Stimulated activated naive CD8-positive, alpha-beta T cell treated with anti-CD3 and anti-CD28 coated beads, Interleukin-15, amount 100 ng/mL, for 72 hours (primary cell): ENCODE measurements at regions not wholly inside any gene's neighbourhood (a gene's known extent, or its start where the extent isn't known, plus 50 kb on each side); places are given as distances from the start of the nearest gene placed in this dataset.

Source experiments
- ATAC-seq: fragments of 150-1000 bp; cut with Tn5 transposase; 2 replicates; pipeline ENCODE4 v1.10.0; 2021; ENCODE audit warnings: mild to moderate bottlenecking, moderate library complexity
- DNase-seq, 2 donors: peaks; one replicate each; pipeline ENCODE4 v3.0.0; 2021 to 2022
- H3K27ac Mint-ChIP-seq, 2 donors: one replicate each; pipeline ENCODE4 v1.8.0; 2022; ENCODE audit warnings: mild to moderate bottlenecking in 2 of 2, mixed read lengths in 2 of 2, moderate library complexity in 2 of 2
- H3K27me3 Mint-ChIP-seq: one replicate; pipeline ENCODE4 v1.8.0; 2022; ENCODE audit warnings: mixed read lengths
- H3K4me1 Mint-ChIP-seq: one replicate; pipeline ENCODE4 v1.8.0; 2022; ENCODE audit warnings: mild to moderate bottlenecking, mixed read lengths
- H3K4me3 Mint-ChIP-seq, 2 donors: one replicate each; pipeline ENCODE4 v1.8.0; 2022; ENCODE audit warnings: mild to moderate bottlenecking in 2 of 2, mixed read lengths in 2 of 2, moderate library complexity in 1 of 2
- H3K9me3 Mint-ChIP-seq, 2 donors: one replicate each; pipeline ENCODE4 v1.8.0; 2022; ENCODE audit warnings: mixed read lengths in 2 of 2

DNA sequence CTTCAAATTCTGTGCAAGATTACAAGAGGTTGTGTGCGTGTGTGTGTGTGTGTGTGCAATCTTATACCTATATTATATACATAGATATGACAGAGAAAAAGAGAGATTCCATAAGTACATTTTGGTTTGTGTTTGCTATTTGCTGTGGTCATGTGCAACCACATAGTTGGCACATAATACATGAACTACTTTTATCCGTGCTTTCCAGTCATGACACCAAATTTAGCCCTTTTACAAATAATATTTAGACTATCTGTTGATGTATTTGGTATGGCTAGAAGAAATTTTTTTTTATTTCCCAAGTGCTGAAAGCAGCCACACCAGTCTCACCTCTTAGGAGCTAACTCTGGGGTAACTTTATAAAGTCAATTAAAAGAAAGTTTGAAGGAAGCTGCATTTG, 63.5 kb upstream of the EGFR start:
- peaks cover 14 to 20% of the 10 kb centered on the region in 2 donors for H3K9me3 Mint-ChIP-seq

DNA sequence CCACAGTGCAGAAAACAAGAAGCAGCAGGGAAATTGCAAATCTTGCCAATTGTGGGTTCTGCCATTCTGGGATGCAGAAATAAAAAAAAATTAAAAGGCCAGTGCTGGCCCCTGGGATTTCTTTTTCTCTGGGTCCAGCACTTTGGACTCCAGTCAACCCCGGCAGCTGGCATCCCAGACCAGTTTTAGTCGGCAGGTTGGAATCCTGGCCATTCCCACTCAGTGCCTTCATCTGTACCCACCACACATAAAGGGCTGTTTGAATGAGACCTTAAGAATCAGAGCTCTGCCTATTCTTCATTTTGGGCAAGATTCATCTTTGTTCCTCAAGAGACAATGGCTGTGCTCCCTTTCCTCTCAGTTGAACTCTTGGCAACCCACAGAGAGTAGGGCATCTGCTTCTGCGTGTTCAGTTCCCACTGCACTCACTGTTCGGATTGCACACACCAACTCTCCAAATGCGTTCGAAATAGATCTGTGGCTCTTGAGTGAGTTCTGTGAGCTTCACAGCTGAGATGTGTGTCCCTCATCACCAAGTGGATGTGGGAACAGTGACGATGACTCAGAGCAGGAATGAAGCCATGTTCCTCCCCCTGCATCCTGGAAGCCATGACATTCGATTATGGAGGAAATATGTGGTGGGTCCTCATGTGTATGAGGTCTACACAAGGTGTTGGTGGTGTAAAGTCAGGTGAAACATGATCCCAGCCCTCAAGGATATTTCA, 63.0 kb upstream of the EGFR start:
- Mint-ChIP-seq H3K4me3 (no peak overlapping the region), H3K27me3 (peaks cover 7% of the 10 kb centered on the region), H3K27ac (no peak overlapping the region), H3K4me1 (no peaks in the 10 kb centered on the region), H3K9me3 (peaks cover 12 to 20% of the 10 kb centered on the region in 2 donors)
- DNase-seq: no peak
- ATAC-seq: no peak

More for the DNA sequence above, 63.5 kb upstream of the EGFR start:
- Mint-ChIP-seq H3K27me3 (peaks cover 7% of the 10 kb centered on the region), H3K4me1 (no peaks in the 10 kb centered on the region), H3K27ac (no peak overlapping the region), H3K4me3 (no peak overlapping the region)
- no peak for ATAC-seq
- DNase-seq: no peak

DNA sequence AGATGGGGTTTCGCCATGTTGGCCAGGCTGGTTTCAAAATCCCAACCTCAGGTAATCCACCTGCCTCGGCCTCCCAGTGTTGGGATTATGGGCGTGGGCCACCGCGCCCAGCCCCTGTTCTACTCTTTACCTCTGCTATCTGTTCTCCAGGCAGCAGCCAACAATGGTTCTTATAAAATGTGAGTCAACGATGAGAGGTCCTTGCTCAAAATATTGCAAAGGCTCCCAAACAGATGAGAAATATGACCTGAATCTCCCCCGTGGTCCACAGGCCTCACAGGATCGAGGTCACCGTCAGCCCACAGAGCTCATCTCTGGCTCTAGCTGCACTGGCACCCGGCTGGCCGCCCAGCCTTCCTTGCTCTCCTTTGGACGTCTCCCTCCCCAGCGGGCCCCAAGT, 62.0 kb upstream of the EGFR start:
- peaks cover 7% of the 10 kb centered on the region for H3K27me3 Mint-ChIP-seq
- H3K27ac Mint-ChIP-seq: no peak overlapping the region
- no peak for DNase-seq
- peaks cover 5 to 14% of the 10 kb centered on the region in 2 donors for H3K9me3 Mint-ChIP-seq
- no peaks in the 10 kb centered on the region for H3K4me1 Mint-ChIP-seq
- no peak for ATAC-seq
- H3K4me3 Mint-ChIP-seq: no peak overlapping the region

DNA sequence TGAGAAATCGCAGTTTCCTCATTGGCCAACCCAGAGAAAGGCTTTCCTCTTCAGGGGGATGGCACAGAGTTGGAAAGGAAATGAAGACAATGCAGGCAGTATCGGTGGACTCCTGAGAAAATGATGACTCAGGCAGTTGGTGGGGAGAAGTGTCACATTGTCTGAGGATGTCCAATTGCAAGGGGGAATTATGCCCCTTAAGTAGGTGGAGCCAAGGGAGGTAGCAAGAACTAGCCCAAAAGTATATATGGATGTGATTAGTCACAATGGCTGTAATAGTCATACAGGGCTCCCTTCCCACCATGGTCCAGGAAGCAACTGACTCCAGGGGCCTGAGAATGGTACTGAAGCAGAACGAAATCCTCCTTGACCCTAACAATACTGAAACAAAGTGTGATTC, 58.3 kb upstream of the EGFR start:
- Mint-ChIP-seq H3K27ac (no peak overlapping the region), H3K9me3 (peaks cover 5 to 8% of the 10 kb centered on the region in 2 donors), H3K4me3 (no peak overlapping the region), H3K27me3 (peaks cover 7% of the 10 kb centered on the region), H3K4me1 (no peaks in the 10 kb centered on the region)
- no peak for DNase-seq
- ATAC-seq: no peak

DNA sequence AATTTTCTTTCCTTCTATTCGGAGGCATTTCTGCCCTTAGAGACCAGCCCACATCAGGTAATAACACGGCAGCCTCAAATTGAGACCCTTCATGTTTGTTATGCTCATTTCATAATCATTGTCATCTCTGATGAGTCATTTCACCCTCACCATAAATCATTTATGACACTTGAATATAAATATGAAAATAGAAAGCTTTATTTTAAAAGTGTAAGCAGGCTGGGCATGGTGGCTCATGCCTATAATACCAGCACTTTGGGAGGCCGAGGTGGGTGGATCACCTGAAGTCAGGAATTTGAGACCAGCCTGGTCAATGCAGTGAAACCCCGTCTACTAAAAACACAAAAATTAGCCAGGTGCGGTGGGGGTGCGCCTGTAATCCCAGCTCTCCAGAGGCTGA, 57.4 kb upstream of the EGFR start:
- Mint-ChIP-seq H3K27me3 (peaks cover 7% of the 10 kb centered on the region), H3K4me3 (no peak overlapping the region), H3K9me3 (peaks cover 5 to 8% of the 10 kb centered on the region in 2 donors), H3K27ac (no peak overlapping the region), H3K4me1 (no peaks in the 10 kb centered on the region)
- ATAC-seq: no peak
- DNase-seq: no peak

DNA sequence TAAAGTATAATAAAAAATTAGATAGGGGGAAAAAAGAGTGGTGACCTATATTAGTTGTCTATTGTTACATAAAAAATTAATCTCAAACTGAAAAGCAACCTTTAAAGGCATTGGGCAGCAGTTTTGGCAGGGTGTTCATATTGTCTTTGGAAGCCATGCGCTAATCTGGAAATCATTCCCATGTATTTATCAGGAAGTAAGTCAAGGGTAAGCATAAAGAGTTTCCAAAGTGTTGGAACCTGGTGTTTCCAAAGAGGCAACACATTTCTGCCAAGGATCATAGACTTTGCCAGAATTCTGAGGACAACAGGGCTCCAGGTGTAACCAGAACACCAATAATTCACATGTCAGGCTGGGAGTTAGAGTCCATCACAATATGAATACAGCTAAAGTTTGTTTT, 55.7 kb upstream of the EGFR start:
- H3K27me3 Mint-ChIP-seq: peaks cover 7% of the 10 kb centered on the region
- no peak for ATAC-seq

DNA sequence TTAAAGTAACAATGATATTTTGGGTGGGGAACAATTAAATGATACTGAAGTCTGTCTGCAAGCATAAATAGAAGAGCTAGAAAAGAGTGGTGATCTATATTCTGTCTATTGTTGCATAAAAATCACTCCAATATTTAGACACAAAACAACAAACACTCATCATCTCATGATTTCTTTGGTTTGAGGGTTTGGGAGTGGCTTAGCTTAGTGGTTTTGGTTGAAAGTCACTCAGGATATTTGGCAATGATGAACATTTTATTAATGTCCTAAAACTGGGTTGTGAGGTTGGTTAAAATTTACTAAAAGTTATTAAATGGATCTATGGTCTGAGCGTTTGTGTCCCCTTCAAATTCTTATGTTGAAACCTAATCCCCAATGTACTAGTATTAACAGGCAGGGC, 54.7 kb upstream of the EGFR start:
- DNase-seq: no peak
- Mint-ChIP-seq H3K9me3 (no peaks in the 10 kb centered on the region), H3K27me3 (peaks cover 7% of the 10 kb centered on the region), H3K4me1 (no peaks in the 10 kb centered on the region), H3K27ac (no peak overlapping the region), H3K4me3 (no peak overlapping the region)
- no peak for ATAC-seq

More for the DNA sequence above, 55.7 kb upstream of the EGFR start:
- no peak for DNase-seq
- no peak overlapping the region for H3K27ac Mint-ChIP-seq
- no peak overlapping the region for H3K4me3 Mint-ChIP-seq
- no peaks in the 10 kb centered on the region for H3K4me1 Mint-ChIP-seq
- no peaks in the 10 kb centered on the region for H3K9me3 Mint-ChIP-seq

DNA sequence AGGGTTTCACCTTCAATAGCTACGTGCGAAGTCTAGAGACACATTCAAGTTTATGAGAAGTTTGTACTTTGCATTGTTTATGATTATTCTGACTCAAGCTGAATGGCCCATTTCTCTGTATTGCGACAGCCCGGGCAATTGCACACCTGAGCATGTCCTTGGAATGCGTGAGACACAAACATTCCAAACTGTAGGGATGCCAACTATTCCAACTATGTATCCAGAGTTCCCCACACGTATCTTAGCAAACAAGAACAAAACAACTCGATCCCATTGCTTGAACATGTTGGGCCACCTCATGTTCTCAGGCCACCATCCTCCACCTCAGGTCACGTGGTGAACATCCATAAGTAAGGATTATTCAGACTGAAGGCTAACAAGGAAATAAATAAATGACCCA, 51.4 kb upstream of the EGFR start:
- ATAC-seq (no peak), DNase-seq (no peak)
- H3K4me1 Mint-ChIP-seq: no peaks in the 10 kb centered on the region
- H3K27ac Mint-ChIP-seq: no peak overlapping the region
- no peaks in the 10 kb centered on the region for H3K27me3 Mint-ChIP-seq
- H3K9me3 Mint-ChIP-seq: peaks cover 0 to 8% of the 10 kb centered on the region in 2 donors
- H3K4me3 Mint-ChIP-seq: no peak overlapping the region

DNA sequence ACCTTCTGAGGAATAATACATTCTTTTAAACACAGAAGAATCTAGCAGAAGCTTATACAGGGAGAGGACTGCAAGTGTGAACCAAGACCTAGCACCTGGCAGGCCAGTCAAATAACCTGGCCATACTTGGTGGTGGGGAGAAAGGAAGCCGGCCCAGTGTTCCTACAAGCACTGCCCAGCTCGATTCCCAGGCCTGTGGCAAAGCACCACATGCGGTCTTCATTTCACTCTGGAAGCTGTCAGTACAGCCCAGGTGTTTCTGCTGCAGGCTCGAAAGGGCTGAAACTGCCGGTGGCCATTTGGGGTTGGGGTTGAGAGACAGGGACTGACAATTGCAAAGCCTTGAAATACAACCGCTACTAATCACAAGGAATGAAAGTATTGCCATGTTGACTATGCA, 50.8 kb upstream of the EGFR start:
- ATAC-seq (no peak), DNase-seq (no peak)
- Mint-ChIP-seq H3K4me3 (no peak overlapping the region), H3K27ac (no peak overlapping the region), H3K27me3 (no peaks in the 10 kb centered on the region), H3K9me3 (peaks cover 5 to 8% of the 10 kb centered on the region in 2 donors), H3K4me1 (no peaks in the 10 kb centered on the region)
